Thoracic aorta (tissue), 2 donors: ENCODE measurements at regions not wholly inside any gene's neighbourhood (a gene's known extent, or its start where the extent isn't known, plus 50 kb on each side); places are given as distances from the start of the nearest gene placed in this dataset.

Experiments used
- ATAC-seq: fragments of 150-250 bp; one replicate; pipeline ENCODE4 v1.8.0; 2017; ENCODE audit warnings: low read depth; ENCODE audit not compliant: insufficient number of reproducible peaks, low FRiP score
- DNase-seq: peaks from one replicate; pipeline ENCODE4 v3.0.0-alpha.2; 2020; ENCODE audit warnings: low spot score
- H3K27ac ChIP-seq, 2 donors: fragments of 200-600 bp; sonication (generic); 1 replicate in 1 of 2; 2 replicates in 1 of 2; pipeline ENCODE4 v1.5.1; 2016; ENCODE audit warnings: mild to moderate bottlenecking in 2 of 2, moderate library complexity in 2 of 2
- H3K27me3 ChIP-seq: fragments of 200-600 bp; sonication (generic); replicated peaks from 2 replicates; pipeline ENCODE4 v1.6.0; 2016; ENCODE audit warnings: mild to moderate bottlenecking; ENCODE audit not compliant: insufficient read depth
- H3K36me3 ChIP-seq: fragments of 200-600 bp; sonication (generic); one replicate; pipeline ENCODE4 v1.5.1; 2016
- H3K4me1 ChIP-seq, 2 donors: fragments of 200-600 bp; sonication (generic); 1 replicate in 1 of 2; 2 replicates in 1 of 2; pipeline versions ENCODE4 v1.5.1 to v1.6.0; 2016; ENCODE audit warnings: low read depth in 2 of 2, mild to moderate bottlenecking in 1 of 2; ENCODE audit not compliant: control insufficient read depth in 1 of 2
- H3K4me3 ChIP-seq: fragments of 200-600 bp; sonication (generic); 2 replicates; pipeline ENCODE4 v1.5.1; 2016; ENCODE audit warnings: mild to moderate bottlenecking
- H3K9me3 ChIP-seq: fragments of 200-600 bp; sonication (generic); 2 replicates; pipeline ENCODE4 v1.5.1; 2016
- CTCF ChIP-seq: fragments of 200-600 bp; sonication (generic); IDR thresholded peaks from one replicate; pipeline ENCODE4 v1.5.1; 2019; ENCODE audit warnings: antibody characterized with exemption

- Histone ChIP-seq H3K27ac (no peak overlapping the region), H3K36me3 (no peaks in the 10 kb centered on the region), H3K4me1 (no peaks in the 10 kb centered on the region), H3K9me3 (no peaks in the 10 kb centered on the region), H3K4me3 (no peak overlapping the region), H3K27me3 (no peaks in the 10 kb centered on the region)
- DNase-seq (no peak), ATAC-seq (no peak)
- TF ChIP-seq CTCF = no peak
These were observed 103.0 kb upstream of the SEMA3A start for GRCh38 chr7:84297616-84298015.

GRCh38 chr7:84294847-84295455, 100.4 kb upstream of the SEMA3A start:
- Histone ChIP-seq H3K4me3 (no peak overlapping the region), H3K9me3 (no peaks in the 10 kb centered on the region), H3K36me3 (no peaks in the 10 kb centered on the region), H3K27me3 (no peaks in the 10 kb centered on the region), H3K4me1 (no peaks in the 10 kb centered on the region), H3K27ac (no peak overlapping the region)
- no peak for TF ChIP-seq CTCF
- DNase-seq (no peak), ATAC-seq (no peak)

GRCh38 chr7:84294391-84294790, 99.8 kb upstream of the SEMA3A start:
- no peak overlapping the region for H3K27ac ChIP-seq
- no peaks in the 10 kb centered on the region for H3K4me1 ChIP-seq
- H3K36me3 ChIP-seq = no peaks in the 10 kb centered on the region
- ATAC-seq (no peak), DNase-seq (no peak)
- no peaks in the 10 kb centered on the region for H3K9me3 ChIP-seq
- no peak overlapping the region for H3K4me3 ChIP-seq
- H3K27me3 ChIP-seq = no peaks in the 10 kb centered on the region
- no peak for TF ChIP-seq CTCF

GRCh38 chr7:84291756-84292155, 97.2 kb upstream of the SEMA3A start:
- no peak overlapping the region for H3K4me3 ChIP-seq
- no peaks in the 10 kb centered on the region for H3K9me3 ChIP-seq
- no peaks in the 10 kb centered on the region for H3K36me3 ChIP-seq
- no peak for TF ChIP-seq CTCF
- H3K27ac ChIP-seq = no peak overlapping the region
- H3K27me3 ChIP-seq = no peaks in the 10 kb centered on the region
- H3K4me1 ChIP-seq = no peaks in the 10 kb centered on the region
- ATAC-seq (no peak), DNase-seq (no peak)

GRCh38 chr7:84283798-84284197, 89.2 kb upstream of the SEMA3A start:
- Histone ChIP-seq H3K27ac (no peak overlapping the region), H3K9me3 (no peaks in the 10 kb centered on the region), H3K4me1 (no peaks in the 10 kb centered on the region), H3K4me3 (no peak overlapping the region), H3K27me3 (no peaks in the 10 kb centered on the region), H3K36me3 (no peaks in the 10 kb centered on the region)
- DNase-seq (no peak), ATAC-seq (no peak)
- TF ChIP-seq CTCF = no peak
